GM23338 (cell line): ENCODE measurements at regions not wholly inside any gene's neighbourhood (a gene's known extent, or its start where the extent isn't known, plus 50 kb on each side); places are given as distances from the start of the nearest gene placed in this dataset.

Experiments used
- ATAC-seq: fragments of 200-7000 bp; cut with Tn5 transposase; 3 replicates; pipeline ENCODE4 v1.9.1; 2020
- DNase-seq: peaks from one replicate; pipeline ENCODE4 v3.0.0-alpha.2; 2015; ENCODE audit warnings: low spot score
- H2AFZ ChIP-seq: fragments of 200-600 bp; sonication (generic); 2 replicates; pipeline ENCODE4 v1.8.0; 2016; ENCODE audit warnings: antibody characterized with exemption, mild to moderate bottlenecking, moderate library complexity
- H3F3A ChIP-seq: fragments of 200-600 bp; sonication (generic); replicated peaks from 2 replicates; pipeline ENCODE4 v1.8.0; 2017; ENCODE audit warnings: antibody characterized with exemption, mixed run types, low read depth
- H3K27ac ChIP-seq: fragments of 200-600 bp; sonication (generic); 2 replicates; pipeline ENCODE4 v1.6.1; 2016; ENCODE audit warnings: low read depth
- H3K27me3 ChIP-seq: fragments of 200-600 bp; sonication (generic); 2 replicates; pipeline ENCODE4 v1.8.0; 2016; ENCODE audit warnings: mild to moderate bottlenecking, mixed run types, moderate library complexity; ENCODE audit not compliant: insufficient read depth
- H3K36me3 ChIP-seq: fragments of 200-600 bp; sonication (generic); 2 replicates; pipeline ENCODE4 v1.8.0; 2016; ENCODE audit warnings: mild to moderate bottlenecking; ENCODE audit not compliant: insufficient read depth
- H3K4me1 ChIP-seq: fragments of 200-600 bp; sonication (generic); 2 replicates; pipeline ENCODE4 v1.8.0; 2016; ENCODE audit warnings: mild to moderate bottlenecking, moderate library complexity; ENCODE audit not compliant: insufficient read depth
- H3K4me2 ChIP-seq: fragments of 200-600 bp; sonication (generic); 2 replicates; pipeline ENCODE4 v1.7.1; 2017; ENCODE audit warnings: mixed run types
- H3K4me3 ChIP-seq: fragments of 200-600 bp; sonication (generic); 2 replicates; pipeline ENCODE4 v1.6.1; 2016; ENCODE audit warnings: mixed run types
- H3K79me2 ChIP-seq: fragments of 200-600 bp; sonication (generic); replicated peaks from 2 replicates; pipeline ENCODE4 v1.8.0; 2017; ENCODE audit warnings: mild to moderate bottlenecking; ENCODE audit not compliant: insufficient read depth
- H3K9me2 ChIP-seq: fragments of 200-600 bp; sonication (generic); 2 replicates; pipeline ENCODE4 v1.8.0; 2017; ENCODE audit not compliant: insufficient read depth
- H4K20me1 ChIP-seq: fragments of 200-600 bp; sonication (generic); replicated peaks from 2 replicates; pipeline ENCODE4 v1.8.0; 2017; ENCODE audit warnings: mild to moderate bottlenecking; ENCODE audit not compliant: insufficient read depth
- H3K27ac Mint-ChIP-seq: 2 replicates; pipeline ENCODE4 v1.8.0; 2020; ENCODE audit warnings: inconsistent platforms, mild to moderate bottlenecking, moderate library complexity, mixed read lengths
- H3K27me3 Mint-ChIP-seq: 3 replicates; pipeline ENCODE4 v1.8.0; 2022; ENCODE audit warnings: low read depth, mild to moderate bottlenecking, moderate library complexity, mixed read lengths, inconsistent platforms; ENCODE audit not compliant: insufficient read depth, poor library complexity
- H3K36me3 Mint-ChIP-seq: 3 replicates; pipeline ENCODE4 v1.8.0; 2021; ENCODE audit warnings: low read depth, mild to moderate bottlenecking, inconsistent platforms, moderate library complexity, mixed read lengths
- H3K4me1 Mint-ChIP-seq: 3 replicates; pipeline ENCODE4 v1.8.0; 2020; ENCODE audit warnings: mild to moderate bottlenecking, inconsistent platforms, mixed read lengths
- H3K4me3 Mint-ChIP-seq: 3 replicates; pipeline ENCODE4 v1.8.0; 2021; ENCODE audit warnings: moderate library complexity, mild to moderate bottlenecking, inconsistent platforms, mixed read lengths
- H3K9me3 Mint-ChIP-seq: 3 replicates; pipeline ENCODE4 v1.8.0; 2020; ENCODE audit warnings: moderate library complexity, mild to moderate bottlenecking, inconsistent platforms, mixed read lengths
- CREB1 ChIP-seq: fragments of 250-450 bp; sonication (Bioruptor Pico); IDR thresholded peaks from 2 replicates; pipeline ENCODE4 v1.5.0; 2020; ENCODE audit warnings: low read depth, mild to moderate bottlenecking, moderate library complexity
- CTCF ChIP-seq, 2 experiments: fragments of 200-600 bp in 1 of 2; sonication (generic) in 1 of 2; conservative IDR thresholded peaks; 2 replicates each; pipeline versions ENCODE4 v1.5.1 to v1.6.1; 2016 to 2017; ENCODE audit warnings: antibody characterized with exemption in 2 of 2, low read depth in 2 of 2, mild to moderate bottlenecking in 2 of 2, moderate library complexity in 1 of 2
- ETS1 ChIP-seq: IDR thresholded peaks from 2 replicates; pipeline ENCODE4 v1.6.1; 2016; ENCODE audit warnings: antibody characterized with exemption
- EZH2 ChIP-seq: fragments of 200-600 bp; sonication (generic); IDR thresholded peaks from one replicate; pipeline ENCODE4 v1.8.0; 2017; ENCODE audit warnings: antibody characterized with exemption, mild to moderate bottlenecking, low read depth; ENCODE audit not compliant: unreplicated experiment
- EZH2phosphoT487 ChIP-seq: fragments of 200-600 bp; sonication (generic); IDR thresholded peaks from one replicate; pipeline ENCODE4 v1.8.1; 2018; ENCODE audit warnings: antibody characterized with exemption; ENCODE audit not compliant: unreplicated experiment
- JUNB ChIP-seq: IDR thresholded peaks from one replicate; pipeline ENCODE4 v1.6.1; 2016; ENCODE audit warnings: antibody characterized with exemption; ENCODE audit not compliant: unreplicated experiment
- NANOG ChIP-seq: IDR thresholded peaks from 2 replicates; pipeline ENCODE4 v1.6.1; 2016; ENCODE audit warnings: antibody characterized with exemption, borderline replicate concordance
- STAT1 ChIP-seq: IDR thresholded peaks from one replicate; pipeline ENCODE4 v1.6.1; 2016; ENCODE audit warnings: antibody characterized with exemption; ENCODE audit not compliant: unreplicated experiment
- ZNF331 ChIP-seq: fragments of 250-450 bp; sonication (Bioruptor Pico); IDR thresholded peaks from 2 replicates; pipeline ENCODE4 v1.5.0; 2020; ENCODE audit warnings: low read depth, mild to moderate bottlenecking, moderate library complexity
- ZNF462 ChIP-seq: fragments of 250-450 bp; sonication (Bioruptor Pico); IDR thresholded peaks from 2 replicates; pipeline ENCODE4 v1.5.0; 2020; ENCODE audit warnings: mild to moderate bottlenecking, moderate library complexity
- TF ChIP-seq, protein P1 (sequence below): IDR thresholded peaks from one replicate; pipeline ENCODE4 v1.6.1; 2018; ENCODE audit warnings: antibody characterized with exemption; ENCODE audit not compliant: unreplicated experiment

- H3K27ac ChIP-seq = no peak overlapping the region
- no peaks in the 10 kb centered on the region for H3K27me3 ChIP-seq
- no peaks in the 10 kb centered on the region for H3K79me2 ChIP-seq
- H3K4me3 ChIP-seq = no peak overlapping the region
- H2AFZ ChIP-seq = no peak overlapping the region
- no peak overlapping the region for H3K27ac Mint-ChIP-seq
- peaks cover 13% of the 10 kb centered on the region for H3K4me1 ChIP-seq
- no peak overlapping the region for H3K4me3 Mint-ChIP-seq
- no peak overlapping the region for H3K4me2 ChIP-seq
- no peaks in the 10 kb centered on the region for H3F3A ChIP-seq
- H3K36me3 Mint-ChIP-seq = no peaks in the 10 kb centered on the region; the same call in 2 of the 3 replicates
- peaks cover 2% of the 10 kb centered on the region; the same call in 1 of the 3 replicates for H3K9me3 Mint-ChIP-seq
- H3K27me3 Mint-ChIP-seq = peaks cover 4% of the 10 kb centered on the region
- peaks cover 10% of the 10 kb centered on the region for H3K4me1 Mint-ChIP-seq
- no peak for TF ChIP-seq JUNB
- no peak for TF ChIP-seq CREB1 (CRISPR knock-in tag)
- TF ChIP-seq, protein P1, sequence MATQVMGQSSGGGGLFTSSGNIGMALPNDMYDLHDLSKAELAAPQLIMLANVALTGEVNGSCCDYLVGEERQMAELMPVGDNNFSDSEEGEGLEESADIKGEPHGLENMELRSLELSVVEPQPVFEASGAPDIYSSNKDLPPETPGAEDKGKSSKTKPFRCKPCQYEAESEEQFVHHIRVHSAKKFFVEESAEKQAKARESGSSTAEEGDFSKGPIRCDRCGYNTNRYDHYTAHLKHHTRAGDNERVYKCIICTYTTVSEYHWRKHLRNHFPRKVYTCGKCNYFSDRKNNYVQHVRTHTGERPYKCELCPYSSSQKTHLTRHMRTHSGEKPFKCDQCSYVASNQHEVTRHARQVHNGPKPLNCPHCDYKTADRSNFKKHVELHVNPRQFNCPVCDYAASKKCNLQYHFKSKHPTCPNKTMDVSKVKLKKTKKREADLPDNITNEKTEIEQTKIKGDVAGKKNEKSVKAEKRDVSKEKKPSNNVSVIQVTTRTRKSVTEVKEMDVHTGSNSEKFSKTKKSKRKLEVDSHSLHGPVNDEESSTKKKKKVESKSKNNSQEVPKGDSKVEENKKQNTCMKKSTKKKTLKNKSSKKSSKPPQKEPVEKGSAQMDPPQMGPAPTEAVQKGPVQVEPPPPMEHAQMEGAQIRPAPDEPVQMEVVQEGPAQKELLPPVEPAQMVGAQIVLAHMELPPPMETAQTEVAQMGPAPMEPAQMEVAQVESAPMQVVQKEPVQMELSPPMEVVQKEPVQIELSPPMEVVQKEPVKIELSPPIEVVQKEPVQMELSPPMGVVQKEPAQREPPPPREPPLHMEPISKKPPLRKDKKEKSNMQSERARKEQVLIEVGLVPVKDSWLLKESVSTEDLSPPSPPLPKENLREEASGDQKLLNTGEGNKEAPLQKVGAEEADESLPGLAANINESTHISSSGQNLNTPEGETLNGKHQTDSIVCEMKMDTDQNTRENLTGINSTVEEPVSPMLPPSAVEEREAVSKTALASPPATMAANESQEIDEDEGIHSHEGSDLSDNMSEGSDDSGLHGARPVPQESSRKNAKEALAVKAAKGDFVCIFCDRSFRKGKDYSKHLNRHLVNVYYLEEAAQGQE = no peak
- TF ChIP-seq NANOG = no peak
- no peak for TF ChIP-seq EZH2
- no peak for TF ChIP-seq ETS1
- no peak for TF ChIP-seq CTCF (conservative IDR thresholded peaks at IDR 0.05; ENCODE audit: low read depth in 2 of 2)
- no peak for TF ChIP-seq EZH2phosphoT487
- TF ChIP-seq ZNF331 (CRISPR knock-in tag) = no peak
- TF ChIP-seq STAT1 = no peak
- no peak for TF ChIP-seq ZNF462 (CRISPR knock-in tag)
- no peaks in the 10 kb centered on the region for H3K36me3 ChIP-seq
- no peaks in the 10 kb centered on the region for H4K20me1 ChIP-seq
- ATAC-seq (no peak), DNase-seq (no peak)
- H3K9me2 ChIP-seq = no peaks in the 10 kb centered on the region
Observed at GRCh38 chr3:177744873-177745606, 547.8 kb upstream of the TBL1XR1 start.
